ENCODE measurements at regions not wholly inside any gene's neighbourhood (a gene's known extent, or its start where the extent isn't known, plus 50 kb on each side); places are given as distances from the start of the nearest gene placed in this dataset.

GRCh38 chr4:156015781-156016180 is 62.1 kb upstream of the CTSO start:
- TF ChIP-seq CTCF (IDR thresholded peaks at IDR 0.05; ENCODE audit: insufficient read depth, low read depth, low read length): no peak
- ChIA-PET POLR2A (interaction anchor here (0.6 kb wide), 1 partner anchor 115 kb away, joined by 3 read pairs; no protein-coding TSS in a partner anchor), CTCF (no interaction called here)
- Histone ChIP-seq H3K27me3 (ENCODE audit: control insufficient read depth, insufficient read depth, low read length) (no peaks in the 10 kb centered on the region), H3K36me3 (ENCODE audit: control insufficient read depth, insufficient read depth, low read length) (no peaks in the 10 kb centered on the region), H3K4me3 (ENCODE audit: low read depth, low read length) (no peak overlapping the region)
- no peak for DNase-seq (ENCODE audit: low read depth)

- DNase-seq (ENCODE audit: low read depth): no peak
- TF ChIP-seq CTCF (IDR thresholded peaks at IDR 0.05; ENCODE audit: insufficient read depth, low read depth, low read length): no peak
- Histone ChIP-seq H3K36me3 (ENCODE audit: control insufficient read depth, insufficient read depth, low read length) (no peaks in the 10 kb centered on the region), H3K27me3 (ENCODE audit: control insufficient read depth, insufficient read depth, low read length) (no peaks in the 10 kb centered on the region), H3K4me3 (ENCODE audit: low read depth, low read length) (no peak overlapping the region)
- CTCF ChIA-PET: no interaction called here
- POLR2A ChIA-PET: no interaction called here
Measured at GRCh38 chr4:156006192-156006591, 52.5 kb upstream of the CTSO start.

Data from BJ (cell line).